Activated CD8-positive, alpha-beta memory T cell treated with anti-CD3 and anti-CD28 coated beads for 24 hours (primary cell): ENCODE measurements at regions not wholly inside any gene's neighbourhood (a gene's known extent, or its start where the extent isn't known, plus 50 kb on each side); places are given as distances from the start of the nearest gene placed in this dataset.
"Not testable (repeated sequence)": the region's sequence is repeated elsewhere in the genome, so short reads cannot be mapped to it uniquely, and the experiment has no call there.

ENCODE experiments used
- DNase-seq: peaks from one replicate; pipeline ENCODE4 v3.0.0-alpha.2; 2020

- DNase-seq = not testable (repeated sequence)
These were observed 181.2 kb upstream of the GRIA3 start for GRCh38 chrX:123002844-123003243.

DNA sequence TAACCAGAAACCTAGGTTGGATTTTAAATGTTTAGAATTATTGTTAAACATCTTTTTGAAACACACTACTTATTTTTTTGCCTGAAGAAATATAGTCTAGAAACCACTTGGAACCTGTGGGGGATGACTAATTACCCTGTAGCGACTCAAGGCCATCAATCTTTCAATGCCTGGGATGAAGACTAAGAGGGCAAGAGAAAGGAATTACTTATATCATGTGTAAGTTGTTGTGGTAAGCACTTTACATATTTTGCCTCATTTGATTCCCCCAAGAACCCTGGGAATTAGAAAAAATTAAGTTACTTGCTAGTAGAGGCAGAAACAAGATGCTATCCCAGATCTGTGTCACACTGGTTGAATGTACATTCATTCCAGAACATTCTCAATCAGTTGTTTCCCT, 170.9 kb upstream of the GRIA3 start:
- no peak for DNase-seq

- no peak for DNase-seq
These were observed 147.7 kb upstream of the GRIA3 start for GRCh38 chrX:123036401-123036800.

DNA sequence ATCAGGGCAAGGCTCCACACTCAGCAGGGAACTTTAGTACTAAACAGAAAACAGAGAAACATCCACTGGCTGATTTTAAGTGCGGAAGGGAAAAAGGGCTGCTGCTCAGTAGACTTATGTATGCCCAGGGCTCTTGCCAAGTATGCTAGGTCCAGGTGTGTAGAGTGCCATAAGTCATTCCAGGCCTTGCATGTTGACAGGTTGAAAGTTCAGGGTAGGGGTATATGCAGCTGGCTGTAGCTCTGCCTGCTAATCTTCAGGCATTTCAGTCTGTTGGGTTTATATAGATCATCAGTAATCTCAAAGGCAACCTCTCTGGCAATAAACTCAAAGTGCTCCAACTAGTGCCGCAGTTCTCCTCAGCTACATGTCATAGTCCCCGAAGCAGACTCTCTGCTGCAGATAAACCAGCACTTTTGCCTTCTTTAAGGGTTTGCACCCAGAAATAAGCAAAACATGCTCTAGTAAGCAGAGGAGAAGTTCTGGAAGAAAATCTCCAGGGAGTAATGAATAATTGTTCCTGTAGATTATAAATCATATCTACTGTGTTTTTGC, 134.9 kb upstream of the GRIA3 start:
- DNase-seq = no peak

GRCh38 chrX:123060986-123061385, 123.1 kb upstream of the GRIA3 start:
- DNase-seq = no peak

- no peak for DNase-seq
These were observed 120.0 kb upstream of the GRIA3 start for GRCh38 chrX:123064053-123064452.

- DNase-seq = no peak
These were observed 111.2 kb upstream of the GRIA3 start for GRCh38 chrX:123072686-123073385.

GRCh38 chrX:123075947-123076561, 108.0 kb upstream of the GRIA3 start:
- no peak for DNase-seq

- no peak for DNase-seq
These were observed 106.4 kb upstream of the GRIA3 start for GRCh38 chrX:123077631-123078030.

DNA sequence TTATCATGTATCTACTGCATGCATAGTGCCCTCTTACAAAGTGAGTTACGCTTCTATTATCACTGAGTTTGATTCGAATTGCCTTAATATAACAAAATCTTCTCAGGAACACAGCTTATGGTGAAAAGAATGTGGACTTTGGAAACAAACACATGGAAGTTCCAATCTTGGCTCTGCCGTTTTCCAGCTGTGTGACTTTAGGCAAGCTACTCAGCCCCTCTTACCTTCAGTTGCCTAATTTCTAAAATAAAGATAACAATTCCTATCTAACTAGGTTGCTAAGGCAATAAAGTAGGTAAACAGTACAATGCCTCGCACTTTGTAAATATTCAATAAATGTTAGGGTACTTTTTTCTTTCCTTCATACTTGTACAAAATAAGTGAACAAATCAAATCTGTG, 104.0 kb upstream of the GRIA3 start:
- no peak for DNase-seq

GRCh38 chrX:123081776-123082175, 102.3 kb upstream of the GRIA3 start:
- no peak for DNase-seq

GRCh38 chrX:123083924-123084323, 100.2 kb upstream of the GRIA3 start:
- DNase-seq = no peak

DNA sequence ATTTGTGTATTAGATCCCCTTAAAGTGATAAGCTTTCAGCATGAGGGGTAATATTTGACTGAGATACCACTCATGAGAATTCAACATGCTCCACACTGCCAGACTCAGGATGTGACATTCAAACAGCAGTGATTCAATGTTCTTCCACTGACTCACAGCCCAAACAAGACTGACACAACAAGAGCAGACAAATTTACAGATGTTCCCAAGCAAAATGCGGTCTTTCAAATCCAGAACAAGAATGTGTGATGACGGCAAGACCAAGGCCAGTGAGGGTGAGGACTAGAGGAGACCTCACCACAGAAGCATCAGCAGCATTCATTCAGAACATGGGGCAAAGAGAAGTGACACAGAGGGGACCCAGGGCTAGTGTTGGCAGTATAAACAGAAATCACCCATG, 99.3 kb upstream of the GRIA3 start:
- DNase-seq = no peak

GRCh38 chrX:123085311-123085940, 98.7 kb upstream of the GRIA3 start:
- no peak for DNase-seq

DNA sequence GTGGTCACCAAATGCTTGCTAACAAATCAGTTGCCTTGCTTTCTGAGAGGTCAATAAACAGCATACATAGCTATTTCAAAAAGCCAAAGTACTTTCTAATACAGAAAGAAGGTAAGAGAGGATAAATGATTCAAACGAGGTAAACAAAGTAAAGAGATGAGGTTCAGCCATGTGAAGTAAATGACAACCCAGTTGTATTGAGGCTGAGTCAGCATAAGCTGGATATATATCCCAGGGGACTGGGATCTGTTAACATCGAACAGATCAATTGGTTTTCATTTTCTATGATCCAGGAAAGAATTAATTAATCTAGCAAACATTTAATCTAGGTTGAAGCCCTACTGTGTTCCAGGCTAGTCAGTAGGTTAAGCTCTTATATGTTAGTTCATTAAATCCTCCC, 97.3 kb upstream of the GRIA3 start:
- DNase-seq = no peak

- DNase-seq = no peak
These were observed 96.8 kb upstream of the GRIA3 start for GRCh38 chrX:123087326-123087725.

DNA sequence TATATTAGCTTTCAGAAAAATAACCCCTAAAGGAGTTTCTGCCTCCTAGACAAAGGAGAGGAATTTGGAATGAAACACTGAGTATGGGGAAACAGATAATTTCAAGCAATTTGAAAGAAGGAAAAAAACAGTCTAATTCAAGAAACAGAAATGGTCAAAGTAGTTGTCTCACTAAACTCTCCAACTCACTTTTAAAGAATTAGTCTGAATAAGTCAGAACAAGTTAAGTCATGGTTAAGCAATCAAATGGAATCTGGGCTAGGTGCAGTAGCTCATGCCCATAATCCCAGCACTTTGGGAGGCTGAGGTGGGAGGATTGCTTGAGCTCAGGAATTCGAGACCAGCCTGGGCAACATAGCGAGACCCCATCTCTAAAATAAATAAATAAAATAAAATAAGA, 95.7 kb upstream of the GRIA3 start:
- no peak for DNase-seq

DNA sequence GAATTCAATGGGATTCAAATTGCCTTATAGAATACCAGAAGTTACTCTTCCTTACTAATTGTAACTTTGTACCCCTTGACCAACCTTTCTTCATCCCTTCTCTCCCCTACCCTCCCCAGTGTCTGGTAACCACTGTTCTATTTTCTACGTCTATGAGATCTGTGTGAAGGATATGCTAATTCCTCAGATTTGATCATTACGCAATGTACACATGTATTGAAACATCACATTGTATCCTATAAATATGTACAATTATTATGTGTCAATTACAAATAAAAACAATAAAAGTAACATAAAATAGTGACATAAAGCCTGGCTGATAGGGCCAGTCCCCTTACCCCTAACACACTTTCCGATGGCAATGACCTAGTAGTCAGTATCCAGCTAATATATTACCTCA, 95.1 kb upstream of the GRIA3 start:
- DNase-seq = no peak

DNA sequence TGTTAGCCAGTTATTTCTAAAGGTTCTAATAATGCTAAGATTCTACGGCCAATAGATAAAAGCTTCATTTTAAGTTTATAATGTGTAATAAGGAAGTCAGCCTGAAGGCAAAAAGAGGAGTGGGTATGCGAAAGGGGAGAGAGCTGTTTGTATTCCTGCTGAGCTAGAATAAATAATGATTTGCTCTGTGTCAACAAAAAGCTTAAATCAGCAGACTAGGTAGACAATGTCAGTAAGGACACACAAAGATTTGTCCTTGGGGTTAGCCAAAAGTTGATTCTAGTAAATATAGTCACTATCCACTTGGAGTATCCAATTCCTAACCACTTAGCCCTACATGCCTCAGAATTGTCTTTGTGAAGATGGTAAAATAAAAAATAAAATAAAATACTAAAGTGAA, 90.3 kb upstream of the GRIA3 start:
- no peak for DNase-seq

GRCh38 chrX:123108513-123109427, 75.3 kb upstream of the GRIA3 start:
- DNase-seq = no peak

DNA sequence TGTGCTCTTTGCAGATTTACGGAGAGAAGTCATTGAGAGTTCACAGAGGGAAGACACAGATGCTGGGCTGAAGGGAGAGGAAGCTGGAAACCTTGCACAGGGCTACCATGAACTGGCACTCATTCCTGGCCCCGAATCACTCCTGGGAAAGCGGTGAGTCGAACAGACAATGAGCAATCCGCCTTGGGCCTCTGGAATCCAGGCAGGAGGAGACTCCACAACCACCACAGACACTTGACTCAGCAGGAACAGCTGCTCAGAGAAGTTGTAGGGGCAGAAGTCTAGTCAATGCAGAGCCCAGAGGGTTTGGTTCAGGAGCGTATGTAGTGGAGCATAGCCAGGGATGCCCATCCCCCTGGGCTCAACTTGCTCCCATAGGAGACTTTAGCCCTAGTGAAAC, 62.8 kb upstream of the GRIA3 start:
- DNase-seq = no peak

GRCh38 chrX:123129805-123130204, 54.3 kb upstream of the GRIA3 start:
- not testable (repeated sequence) for DNase-seq
